ENCODE measurements at regions not wholly inside any gene's neighbourhood (a gene's known extent, or its start where the extent isn't known, plus 50 kb on each side); places are given as distances from the start of the nearest gene placed in this dataset.
"Not testable (repeated sequence)": the region's sequence is repeated elsewhere in the genome, so short reads cannot be mapped to it uniquely, and the experiment has no call there.

- H3K4me1 ChIP-seq (ENCODE audit: insufficient read depth, low read length); H3K36me3 ChIP-seq (ENCODE audit: insufficient read depth, low read length); H3K9me3 ChIP-seq (ENCODE audit: control insufficient read depth, insufficient read depth, low read length); H3K9ac ChIP-seq (ENCODE audit: low read depth, low read length): not testable (repeated sequence)
Measured at GRCh38 chr14:19238584-19238983, 195.6 kb downstream of the POTEG start.

DNA sequence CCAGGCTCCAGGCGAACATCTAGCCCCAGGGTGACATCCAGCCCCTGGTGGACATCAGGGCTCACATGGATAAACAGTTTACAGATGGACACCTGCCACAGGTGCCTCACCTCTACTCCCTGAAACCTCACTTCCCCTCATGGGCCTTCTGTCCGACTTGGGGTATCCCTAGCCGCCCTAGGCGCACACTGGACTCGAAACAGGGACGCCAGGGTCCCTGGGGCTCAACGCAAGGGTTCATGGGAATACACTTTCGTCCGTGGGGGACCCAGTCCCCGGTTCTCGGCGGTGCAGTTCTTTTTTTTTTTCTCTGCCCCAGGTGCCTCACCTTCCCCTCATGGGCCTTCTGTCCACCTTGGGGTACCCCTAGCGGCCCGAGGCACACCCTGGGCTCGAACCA lies 194.2 kb downstream of the POTEG start:
- H3K9me3 ChIP-seq (ENCODE audit: control insufficient read depth, insufficient read depth, low read length); H3K36me3 ChIP-seq (ENCODE audit: insufficient read depth, low read length): not testable (repeated sequence)

DNA sequence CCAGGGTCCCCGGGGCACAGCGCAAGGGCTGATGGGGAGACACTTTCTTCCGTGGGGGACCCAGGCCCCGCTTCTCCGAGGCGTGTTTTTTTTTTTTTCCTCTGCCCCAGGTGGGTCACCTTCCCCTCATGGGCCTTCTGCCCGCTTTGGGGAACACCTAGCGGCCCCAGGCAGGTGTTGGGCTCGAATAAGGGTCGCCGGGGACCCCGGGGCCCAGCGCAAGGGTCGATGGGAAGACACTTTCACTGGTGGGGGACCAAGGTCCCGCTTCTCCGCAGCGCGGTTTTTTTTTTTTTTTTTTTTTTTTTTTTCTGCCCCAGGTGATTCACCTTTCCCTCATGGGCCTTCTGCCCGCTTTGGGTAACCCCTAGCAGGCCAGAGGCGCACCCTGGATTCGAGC lies 193.8 kb downstream of the POTEG start:
- not testable (repeated sequence) for H3K9ac ChIP-seq (ENCODE audit: low read depth, low read length); H3K9me3 ChIP-seq (ENCODE audit: control insufficient read depth, insufficient read depth, low read length); H3K4me1 ChIP-seq (ENCODE audit: insufficient read depth, low read length); H3K36me3 ChIP-seq (ENCODE audit: insufficient read depth, low read length)

More for the DNA sequence above, 194.2 kb downstream of the POTEG start:
- not testable (repeated sequence) for H3K4me1 ChIP-seq (ENCODE audit: insufficient read depth, low read length); H3K9ac ChIP-seq (ENCODE audit: low read depth, low read length)

GRCh38 chr14:19241451-19241850 lies 192.7 kb downstream of the POTEG start:
- not testable (repeated sequence) for H3K9me3 ChIP-seq (ENCODE audit: control insufficient read depth, insufficient read depth, low read length); H3K36me3 ChIP-seq (ENCODE audit: insufficient read depth, low read length)

DNA sequence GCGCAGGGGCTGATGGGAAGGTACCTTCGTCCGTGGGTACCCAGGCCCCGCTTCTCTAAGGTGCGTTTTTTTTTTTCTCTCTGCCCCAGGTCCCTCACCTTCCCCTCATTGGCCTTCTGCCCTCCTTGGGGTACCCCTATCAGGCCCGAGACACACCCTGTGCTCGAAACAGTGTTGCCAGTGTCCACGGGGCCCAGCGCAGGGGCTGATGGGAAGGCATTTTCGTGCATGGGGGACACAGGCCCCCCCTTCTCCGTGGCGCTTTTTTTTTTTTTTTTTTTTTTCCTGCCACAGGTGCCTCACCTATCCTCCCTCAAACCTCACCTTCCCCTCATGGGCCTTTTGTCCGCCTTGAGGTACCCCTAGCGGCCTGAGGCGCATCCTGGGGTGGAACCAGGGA lies 191.6 kb downstream of the POTEG start:
- not testable (repeated sequence) for H3K4me1 ChIP-seq (ENCODE audit: insufficient read depth, low read length); H3K36me3 ChIP-seq (ENCODE audit: insufficient read depth, low read length); H3K9ac ChIP-seq (ENCODE audit: low read depth, low read length); H3K9me3 ChIP-seq (ENCODE audit: control insufficient read depth, insufficient read depth, low read length)

More at GRCh38 chr14:19241451-19241850, 192.7 kb downstream of the POTEG start:
- not testable (repeated sequence) for H3K4me1 ChIP-seq (ENCODE audit: insufficient read depth, low read length); H3K9ac ChIP-seq (ENCODE audit: low read depth, low read length)

DNA sequence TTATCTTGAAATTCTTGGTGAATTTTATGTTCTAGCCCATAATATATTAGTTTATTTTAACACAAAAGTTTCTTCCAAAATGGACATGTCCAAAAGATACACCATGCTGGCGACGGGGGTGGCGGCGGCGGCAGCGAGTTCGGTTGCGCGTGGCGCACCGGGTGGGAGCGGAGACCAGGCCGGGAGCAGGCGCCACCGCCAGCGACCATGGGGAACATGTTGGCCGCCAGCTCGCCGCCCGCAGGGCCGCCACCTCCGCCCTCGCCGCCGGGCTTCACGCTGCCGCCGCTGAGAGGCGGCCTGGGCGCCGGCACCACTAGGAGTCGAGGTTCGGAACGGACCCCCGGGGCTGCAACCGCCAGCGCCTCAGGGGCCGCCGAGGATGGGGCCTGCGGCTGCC lies 167.2 kb downstream of the POTEG start:
- H3K4me1 ChIP-seq (ENCODE audit: insufficient read depth, low read length); H3K9ac ChIP-seq (ENCODE audit: low read depth, low read length); H3K9me3 ChIP-seq (ENCODE audit: control insufficient read depth, insufficient read depth, low read length); H3K36me3 ChIP-seq (ENCODE audit: insufficient read depth, low read length): not testable (repeated sequence)

- not testable (repeated sequence) for H3K9ac ChIP-seq (ENCODE audit: low read depth, low read length); H3K9me3 ChIP-seq (ENCODE audit: control insufficient read depth, insufficient read depth, low read length); H3K4me1 ChIP-seq (ENCODE audit: insufficient read depth, low read length); H3K36me3 ChIP-seq (ENCODE audit: insufficient read depth, low read length)
Measured at GRCh38 chr14:19267636-19268035, 166.5 kb downstream of the POTEG start.

DNA sequence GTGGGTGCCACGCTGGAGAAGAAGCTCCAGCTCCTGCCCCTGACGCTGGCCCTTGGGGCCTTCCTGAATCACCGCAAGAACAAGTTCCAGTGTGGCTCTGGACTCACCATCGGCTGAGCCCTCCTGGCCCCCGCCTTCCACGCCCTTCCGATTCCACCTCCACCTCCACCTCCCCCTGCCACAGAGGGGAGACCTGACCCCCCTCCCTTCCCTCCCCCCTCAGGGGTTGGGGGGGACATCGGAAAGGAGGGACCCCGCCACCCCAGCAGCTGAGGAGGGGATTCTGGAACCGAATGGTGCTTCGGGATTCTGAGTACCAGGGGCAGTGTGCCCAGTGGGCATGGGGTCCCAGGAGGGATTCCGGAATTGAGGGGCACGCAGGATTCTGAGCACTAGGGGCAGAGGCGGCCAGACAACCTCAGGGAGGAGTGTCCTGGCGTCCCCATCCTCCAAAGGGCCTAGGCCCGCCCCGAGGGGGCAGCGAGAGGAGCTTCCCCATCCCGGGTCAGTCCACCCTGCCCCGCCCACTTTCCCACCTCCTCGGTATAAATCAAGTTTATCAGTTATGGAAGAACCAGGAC lies 166.0 kb downstream of the POTEG start:
- H3K9ac ChIP-seq (ENCODE audit: low read depth, low read length); H3K9me3 ChIP-seq (ENCODE audit: control insufficient read depth, insufficient read depth, low read length); H3K36me3 ChIP-seq (ENCODE audit: insufficient read depth, low read length); H3K4me1 ChIP-seq (ENCODE audit: insufficient read depth, low read length): not testable (repeated sequence)

GRCh38 chr14:19272235-19272634 lies 161.9 kb downstream of the POTEG start:
- H3K36me3 ChIP-seq (ENCODE audit: insufficient read depth, low read length); H3K4me1 ChIP-seq (ENCODE audit: insufficient read depth, low read length); H3K9ac ChIP-seq (ENCODE audit: low read depth, low read length); H3K9me3 ChIP-seq (ENCODE audit: control insufficient read depth, insufficient read depth, low read length): not testable (repeated sequence)

DNA sequence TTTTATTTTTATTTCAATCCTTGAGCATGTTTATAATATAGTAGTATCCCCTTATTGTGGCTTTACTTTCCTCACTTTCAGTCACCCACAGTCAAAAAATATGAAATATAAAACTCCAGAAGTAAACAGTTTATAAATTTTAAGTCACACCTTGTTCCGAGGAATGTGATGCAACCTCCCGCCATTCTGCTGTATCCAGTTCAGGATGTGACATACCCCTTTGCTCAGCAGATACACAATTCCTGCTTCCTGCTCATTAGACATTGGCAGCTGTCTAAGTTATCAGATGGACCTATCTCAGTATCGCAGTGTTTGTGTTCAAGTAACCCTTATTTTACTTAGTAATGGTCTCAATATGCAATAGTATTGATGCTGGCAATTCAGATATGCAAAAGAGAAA lies 144.5 kb downstream of the POTEG start:
- H3K36me3 ChIP-seq (ENCODE audit: insufficient read depth, low read length); H3K9ac ChIP-seq (ENCODE audit: low read depth, low read length); H3K9me3 ChIP-seq (ENCODE audit: control insufficient read depth, insufficient read depth, low read length); H3K4me1 ChIP-seq (ENCODE audit: insufficient read depth, low read length): not testable (repeated sequence)

DNA sequence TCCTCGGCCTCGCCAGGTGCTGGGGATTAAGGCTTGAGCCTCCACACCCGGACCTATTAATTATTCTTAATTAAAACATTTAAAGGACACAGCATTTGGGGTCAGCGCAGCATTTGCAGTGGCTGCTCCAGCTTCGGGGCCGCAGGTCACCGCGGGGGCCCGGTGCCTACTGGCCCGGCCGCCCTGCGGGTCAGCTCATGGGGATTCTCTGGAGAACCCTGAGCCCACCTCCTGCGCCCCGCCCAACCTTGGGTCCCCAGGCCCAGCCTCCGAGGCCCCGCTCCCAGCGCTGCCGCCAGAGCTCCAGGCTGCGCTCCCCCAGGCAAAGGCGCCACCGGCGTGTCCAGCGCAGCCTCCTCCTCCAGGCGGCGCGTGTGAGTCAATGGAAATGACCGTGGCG lies 133.9 kb downstream of the POTEG start:
- H3K36me3 ChIP-seq (ENCODE audit: insufficient read depth, low read length); H3K9me3 ChIP-seq (ENCODE audit: control insufficient read depth, insufficient read depth, low read length); H3K9ac ChIP-seq (ENCODE audit: low read depth, low read length); H3K4me1 ChIP-seq (ENCODE audit: insufficient read depth, low read length): not testable (repeated sequence)

DNA sequence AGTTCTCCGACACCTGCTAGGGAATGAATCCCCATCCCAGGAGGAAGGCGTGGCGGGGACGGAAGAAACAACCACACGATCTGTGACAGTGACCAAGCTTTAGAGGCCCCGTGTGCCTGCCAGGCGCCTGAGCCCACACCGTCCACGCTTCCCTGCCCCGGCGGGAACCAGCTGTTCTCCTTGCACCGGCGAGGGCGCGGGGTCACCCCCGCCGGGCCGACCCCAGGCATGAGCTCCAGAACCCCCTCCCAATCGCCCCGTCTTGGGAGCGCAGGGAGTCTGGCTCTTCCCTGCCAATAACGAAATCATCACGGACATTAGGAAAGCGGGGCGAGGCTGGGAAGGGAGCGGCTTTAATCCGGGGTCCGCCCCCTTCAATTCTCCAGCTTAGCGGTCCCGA lies 133.3 kb downstream of the POTEG start:
- not testable (repeated sequence) for H3K9me3 ChIP-seq (ENCODE audit: control insufficient read depth, insufficient read depth, low read length); H3K9ac ChIP-seq (ENCODE audit: low read depth, low read length); H3K4me1 ChIP-seq (ENCODE audit: insufficient read depth, low read length); H3K36me3 ChIP-seq (ENCODE audit: insufficient read depth, low read length)

- H3K9ac ChIP-seq (ENCODE audit: low read depth, low read length); H3K9me3 ChIP-seq (ENCODE audit: control insufficient read depth, insufficient read depth, low read length); H3K4me1 ChIP-seq (ENCODE audit: insufficient read depth, low read length); H3K36me3 ChIP-seq (ENCODE audit: insufficient read depth, low read length): not testable (repeated sequence)
Measured at GRCh38 chr14:19303844-19304243, 130.3 kb downstream of the POTEG start.

- H3K4me1 ChIP-seq (ENCODE audit: insufficient read depth, low read length); H3K9ac ChIP-seq (ENCODE audit: low read depth, low read length); H3K36me3 ChIP-seq (ENCODE audit: insufficient read depth, low read length); H3K9me3 ChIP-seq (ENCODE audit: control insufficient read depth, insufficient read depth, low read length): not testable (repeated sequence)
Measured at GRCh38 chr14:19304442-19304841, 129.7 kb downstream of the POTEG start.

DNA sequence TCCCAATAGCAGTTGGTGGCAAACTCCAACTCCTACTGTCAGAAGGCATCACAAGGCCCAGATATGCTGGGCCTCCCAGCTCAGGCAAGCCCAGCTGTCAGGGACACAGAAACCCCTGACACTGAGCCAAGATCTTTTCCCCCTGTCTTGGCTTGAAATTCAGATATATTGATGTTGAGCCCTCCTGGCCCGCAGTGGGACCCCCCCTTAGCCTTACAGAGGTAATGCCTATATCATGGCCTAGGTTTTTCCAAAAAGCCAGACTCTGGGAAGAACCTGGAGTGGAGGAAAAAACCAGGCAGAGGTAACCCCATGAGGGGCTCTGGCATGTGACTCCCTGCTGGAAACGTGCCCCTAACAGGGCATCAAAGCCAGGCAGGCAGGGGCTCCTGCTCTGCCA lies 129.2 kb downstream of the POTEG start:
- not testable (repeated sequence) for H3K4me1 ChIP-seq (ENCODE audit: insufficient read depth, low read length); H3K36me3 ChIP-seq (ENCODE audit: insufficient read depth, low read length); H3K9ac ChIP-seq (ENCODE audit: low read depth, low read length); H3K9me3 ChIP-seq (ENCODE audit: control insufficient read depth, insufficient read depth, low read length)

DNA sequence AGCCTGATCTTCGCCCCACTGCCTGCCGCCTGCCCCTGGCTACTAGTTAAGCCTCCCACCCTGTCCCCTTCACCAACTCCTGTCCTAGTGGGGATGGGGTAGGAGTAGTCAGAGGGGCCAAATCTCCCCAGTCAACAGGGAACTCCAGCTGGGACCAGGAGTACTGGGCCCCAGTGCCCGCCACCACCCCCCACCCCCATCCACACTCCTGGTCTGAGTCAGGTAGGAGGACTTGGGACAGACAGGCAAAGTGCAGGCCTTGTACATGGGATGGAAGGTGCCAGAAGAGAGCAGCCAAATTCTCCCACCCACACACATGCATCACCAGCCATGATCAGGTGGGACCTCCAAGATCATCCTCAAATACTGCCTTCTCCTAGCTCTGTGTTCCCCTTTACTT lies 128.4 kb downstream of the POTEG start:
- H3K36me3 ChIP-seq (ENCODE audit: insufficient read depth, low read length); H3K9ac ChIP-seq (ENCODE audit: low read depth, low read length); H3K4me1 ChIP-seq (ENCODE audit: insufficient read depth, low read length); H3K9me3 ChIP-seq (ENCODE audit: control insufficient read depth, insufficient read depth, low read length): not testable (repeated sequence)
